Osteoblast (primary cell): ENCODE measurements at regions not wholly inside any gene's neighbourhood (a gene's known extent, or its start where the extent isn't known, plus 50 kb on each side); places are given as distances from the start of the nearest gene placed in this dataset.

Experiments
- DNase-seq: peaks from one replicate; pipeline ENCODE4 v3.0.0; 2011; ENCODE audit warnings: low spot score, mixed read lengths; ENCODE audit not compliant: insufficient read length; ENCODE audit errors: missing footprints
- H2AFZ ChIP-seq: 2 replicates; pipeline ENCODE4 v1.6.0; 2011; ENCODE audit warnings: mild to moderate bottlenecking, low read length
- H3K27ac ChIP-seq: 2 replicates; pipeline ENCODE4 v1.5.1; 2011; ENCODE audit warnings: mild to moderate bottlenecking, low read depth, low read length, moderate library complexity
- H3K27me3 ChIP-seq: 2 replicates; pipeline ENCODE4 v1.6.0; 2012; ENCODE audit warnings: mild to moderate bottlenecking, control low read depth, inconsistent platforms, low read length, moderate library complexity; ENCODE audit not compliant: insufficient read depth
- H3K36me3 ChIP-seq: 2 replicates; pipeline ENCODE4 v1.5.1; 2011; ENCODE audit warnings: mild to moderate bottlenecking, low read length, control low read depth, moderate library complexity; ENCODE audit not compliant: insufficient read depth
- H3K4me1 ChIP-seq: 2 replicates; pipeline ENCODE4 v1.5.1; 2011; ENCODE audit warnings: mild to moderate bottlenecking, low read length, control low read depth, moderate library complexity; ENCODE audit not compliant: insufficient read depth
- H3K4me2 ChIP-seq: 2 replicates; pipeline ENCODE4 v1.6.0; 2011; ENCODE audit warnings: mild to moderate bottlenecking, low read length; ENCODE audit not compliant: insufficient read depth
- H3K4me3 ChIP-seq: fragments of 200-600 bp; sonication (generic); 3 replicates; pipeline ENCODE4 v1.5.1; 2012; ENCODE audit warnings: mild to moderate bottlenecking, low read length, inconsistent platforms; ENCODE audit not compliant: insufficient read depth
- H3K79me2 ChIP-seq: 2 replicates; pipeline ENCODE4 v1.6.0; 2012; ENCODE audit warnings: mild to moderate bottlenecking, low read length, control low read depth, inconsistent platforms; ENCODE audit not compliant: insufficient read depth
- H3K9me3 ChIP-seq: 2 replicates; pipeline ENCODE4 v1.5.1; 2011; ENCODE audit warnings: low read depth, low read length, control low read depth
- H4K20me1 ChIP-seq: 2 replicates; pipeline ENCODE4 v1.6.0; 2012; ENCODE audit warnings: mild to moderate bottlenecking, low read length, control low read depth; ENCODE audit not compliant: insufficient read depth
- TF ChIP-seq, protein P1 (sequence below): IDR thresholded peaks from 2 replicates; pipeline ENCODE4 v1.5.1; 2011; ENCODE audit warnings: mild to moderate bottlenecking, low read depth, low read length, moderate library complexity; ENCODE audit errors: extremely low read depth

DNA sequence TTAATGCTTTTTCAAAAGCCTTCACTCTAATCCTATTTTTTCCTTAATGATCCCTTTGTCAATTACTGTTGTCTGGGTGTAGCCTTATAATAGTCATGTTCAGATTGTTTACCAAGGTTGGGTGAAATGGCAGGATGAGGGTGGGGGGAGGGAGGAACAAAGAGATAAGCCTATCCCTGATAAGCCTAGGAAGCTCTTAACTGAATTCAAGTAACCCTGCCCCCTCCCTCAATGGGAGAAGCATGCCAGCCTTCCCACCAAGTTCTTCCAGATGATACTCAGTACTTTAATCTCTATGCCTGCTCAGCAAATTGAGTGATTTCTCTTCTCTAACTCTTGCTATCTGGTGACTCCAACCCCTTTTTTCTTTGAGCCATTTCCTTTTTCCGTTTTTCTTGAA lies 180.3 kb upstream of the ETAA1 start:
- H3K9me3 ChIP-seq = no peaks in the 10 kb centered on the region
- no peaks in the 10 kb centered on the region for H4K20me1 ChIP-seq
- H3K4me3 ChIP-seq = no peak overlapping the region
- DNase-seq = no peak
- no peak overlapping the region for H3K27ac ChIP-seq
- no peaks in the 10 kb centered on the region for H3K4me1 ChIP-seq
- no peak overlapping the region for H3K4me2 ChIP-seq
- H3K36me3 ChIP-seq = no peaks in the 10 kb centered on the region
- TF ChIP-seq, protein P1, sequence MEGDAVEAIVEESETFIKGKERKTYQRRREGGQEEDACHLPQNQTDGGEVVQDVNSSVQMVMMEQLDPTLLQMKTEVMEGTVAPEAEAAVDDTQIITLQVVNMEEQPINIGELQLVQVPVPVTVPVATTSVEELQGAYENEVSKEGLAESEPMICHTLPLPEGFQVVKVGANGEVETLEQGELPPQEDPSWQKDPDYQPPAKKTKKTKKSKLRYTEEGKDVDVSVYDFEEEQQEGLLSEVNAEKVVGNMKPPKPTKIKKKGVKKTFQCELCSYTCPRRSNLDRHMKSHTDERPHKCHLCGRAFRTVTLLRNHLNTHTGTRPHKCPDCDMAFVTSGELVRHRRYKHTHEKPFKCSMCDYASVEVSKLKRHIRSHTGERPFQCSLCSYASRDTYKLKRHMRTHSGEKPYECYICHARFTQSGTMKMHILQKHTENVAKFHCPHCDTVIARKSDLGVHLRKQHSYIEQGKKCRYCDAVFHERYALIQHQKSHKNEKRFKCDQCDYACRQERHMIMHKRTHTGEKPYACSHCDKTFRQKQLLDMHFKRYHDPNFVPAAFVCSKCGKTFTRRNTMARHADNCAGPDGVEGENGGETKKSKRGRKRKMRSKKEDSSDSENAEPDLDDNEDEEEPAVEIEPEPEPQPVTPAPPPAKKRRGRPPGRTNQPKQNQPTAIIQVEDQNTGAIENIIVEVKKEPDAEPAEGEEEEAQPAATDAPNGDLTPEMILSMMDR = no peak
- H3K27me3 ChIP-seq = no peaks in the 10 kb centered on the region
- no peak overlapping the region for H2AFZ ChIP-seq
- H3K79me2 ChIP-seq = no peaks in the 10 kb centered on the region

DNA sequence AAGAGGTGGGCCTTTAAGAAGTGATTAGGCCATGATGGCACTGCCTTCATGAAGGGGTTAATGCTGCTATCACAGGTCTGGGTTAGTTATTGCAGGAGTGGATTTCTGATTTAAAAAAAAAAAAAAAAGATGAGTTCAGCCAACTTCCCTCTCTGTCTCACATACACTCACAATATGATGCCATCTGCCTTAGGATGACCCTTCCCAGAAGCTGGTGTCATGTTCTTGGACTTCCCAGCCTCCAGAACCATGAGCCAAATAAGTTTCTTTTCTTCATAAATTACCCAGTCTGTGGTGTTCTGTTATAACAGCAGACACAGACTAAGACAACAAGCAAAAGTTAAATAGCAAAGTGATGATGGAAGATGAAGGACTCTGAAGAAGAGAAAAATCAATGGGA lies 179.7 kb upstream of the ETAA1 start:
- no peak overlapping the region for H3K4me3 ChIP-seq
- H3K36me3 ChIP-seq = no peaks in the 10 kb centered on the region
- H3K4me2 ChIP-seq = no peak overlapping the region
- no peak for DNase-seq
- H3K27me3 ChIP-seq = no peaks in the 10 kb centered on the region
- TF ChIP-seq, protein P1 = no peak
- H3K9me3 ChIP-seq = no peaks in the 10 kb centered on the region
- no peaks in the 10 kb centered on the region for H3K4me1 ChIP-seq
- no peak overlapping the region for H3K27ac ChIP-seq
- H2AFZ ChIP-seq = no peak overlapping the region
- no peaks in the 10 kb centered on the region for H3K79me2 ChIP-seq
- no peaks in the 10 kb centered on the region for H4K20me1 ChIP-seq

GRCh38 chr2:67218056-67218455 lies 179.1 kb upstream of the ETAA1 start:
- H3K36me3 ChIP-seq = no peaks in the 10 kb centered on the region
- no peak for DNase-seq
- H2AFZ ChIP-seq = no peak overlapping the region
- no peaks in the 10 kb centered on the region for H3K79me2 ChIP-seq
- TF ChIP-seq, protein P1 = no peak
- H3K27me3 ChIP-seq = no peaks in the 10 kb centered on the region
- H3K4me1 ChIP-seq = no peaks in the 10 kb centered on the region
- no peak overlapping the region for H3K4me2 ChIP-seq
- no peak overlapping the region for H3K4me3 ChIP-seq
- H3K27ac ChIP-seq = no peak overlapping the region
- no peaks in the 10 kb centered on the region for H3K9me3 ChIP-seq
- H4K20me1 ChIP-seq = no peaks in the 10 kb centered on the region

DNA sequence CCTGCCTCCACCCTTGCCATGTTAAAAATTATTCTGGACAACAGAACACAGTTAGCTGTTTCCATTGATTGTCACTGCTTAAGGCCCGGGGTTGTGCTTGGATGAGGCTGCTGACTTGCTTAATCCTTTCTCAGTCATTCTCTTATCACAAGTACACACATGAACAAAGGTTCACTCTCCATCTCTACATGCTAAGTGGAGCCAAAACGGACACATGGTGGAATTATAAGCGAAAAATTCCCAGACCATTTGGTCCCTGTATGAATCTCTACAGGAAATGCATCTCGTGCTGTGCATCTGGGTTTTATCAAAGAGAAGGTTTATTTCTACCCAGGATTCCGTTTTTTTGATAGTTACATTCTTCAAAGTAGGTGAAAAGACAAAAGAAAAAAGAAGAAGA lies 177.5 kb upstream of the ETAA1 start:
- DNase-seq = no peak
- H3K27me3 ChIP-seq = no peaks in the 10 kb centered on the region
- H3K79me2 ChIP-seq = no peaks in the 10 kb centered on the region
- no peaks in the 10 kb centered on the region for H3K4me1 ChIP-seq
- no peaks in the 10 kb centered on the region for H4K20me1 ChIP-seq
- no peaks in the 10 kb centered on the region for H3K9me3 ChIP-seq
- no peak overlapping the region for H3K4me3 ChIP-seq
- H2AFZ ChIP-seq = no peak overlapping the region
- no peak overlapping the region for H3K27ac ChIP-seq
- no peak overlapping the region for H3K4me2 ChIP-seq
- H3K36me3 ChIP-seq = no peaks in the 10 kb centered on the region
- TF ChIP-seq, protein P1 = no peak
